SK-N-SH treated with all-trans-retinoic acid at 6 μM for 48 hours (cell line): ENCODE measurements at regions not wholly inside any gene's neighbourhood (a gene's known extent, or its start where the extent isn't known, plus 50 kb on each side); places are given as distances from the start of the nearest gene placed in this dataset.
"Not testable (repeated sequence)": the region's sequence is repeated elsewhere in the genome, so short reads cannot be mapped to it uniquely, and the experiment has no call there.

Source experiments
- ATAC-seq: fragments of 200-7000 bp; cut with Tn5 transposase; 3 replicates; pipeline ENCODE4 v1.9.1; 2020; ENCODE audit warnings: mild to moderate bottlenecking, moderate library complexity

- ATAC-seq, result not testable (repeated sequence)
These were observed 79.8 kb downstream of the LGALS9B start for GRCh38 chr17:20387549-20387948.

GRCh38 chr17:20381358-20382300, 85.7 kb downstream of the LGALS9B start:
- ATAC-seq, result peak; percentile 93

- peak; percentile 58 for ATAC-seq
These were observed 86.7 kb downstream of the LGALS9B start for GRCh38 chr17:20380625-20381024.

- ATAC-seq, result not testable (repeated sequence)
These were observed 88.1 kb downstream of the LGALS9B start for GRCh38 chr17:20379251-20379650.

- ATAC-seq, result not testable (repeated sequence)
These were observed 90.7 kb downstream of the LGALS9B start for GRCh38 chr17:20376642-20377041.

- not testable (repeated sequence) for ATAC-seq
These were observed 91.6 kb downstream of the LGALS9B start for GRCh38 chr17:20375745-20376144.
